Activated CD8-positive, alpha-beta T cell treated with anti-CD3 and anti-CD28 coated beads, Interleukin-2, amount 10 ng/mL, durations not matched to agents 7 days and 5 days (primary cell): ENCODE measurements at regions not wholly inside any gene's neighbourhood (a gene's known extent, or its start where the extent isn't known, plus 50 kb on each side); places are given as distances from the start of the nearest gene placed in this dataset.
"Not testable (repeated sequence)": the region's sequence is repeated elsewhere in the genome, so short reads cannot be mapped to it uniquely, and the experiment has no call there.

Experiments used
- ATAC-seq: fragments of 150-1000 bp; cut with Tn5 transposase; one replicate; pipeline ENCODE4 v1.10.0; 2021; ENCODE audit warnings: moderate library complexity
- CTCF ChIA-PET: fragments of 350-600 bp; sonication (Branson Sonifier 250); formaldehyde crosslinking; loops from one replicate; lab custom pipeline; 2021; ENCODE audit warnings: antibody characterized with exemption; lab: Charles Lee
- POLR2A ChIA-PET: fragments of 350-600 bp; sonication (Branson Sonifier 250); formaldehyde crosslinking; loops from one replicate; lab custom pipeline; 2021; ENCODE audit warnings: antibody characterized with exemption; lab: Charles Lee
- DNase-seq: peaks from one replicate; pipeline ENCODE4 v3.0.0-alpha.2; 2020
- H3K27ac Mint-ChIP-seq: one replicate; pipeline ENCODE4 v1.8.0; 2021; ENCODE audit warnings: mild to moderate bottlenecking, mixed read lengths
- H3K27me3 Mint-ChIP-seq: one replicate; pipeline ENCODE4 v1.8.0; 2021; ENCODE audit warnings: low read depth, mixed read lengths
- H3K36me3 Mint-ChIP-seq: one replicate; pipeline ENCODE4 v1.8.0; 2021; ENCODE audit warnings: low read depth, mixed read lengths
- H3K4me1 Mint-ChIP-seq: one replicate; pipeline ENCODE4 v1.8.0; 2021; ENCODE audit warnings: low read depth, mixed read lengths
- H3K4me3 Mint-ChIP-seq: one replicate; pipeline ENCODE4 v1.8.0; 2021; ENCODE audit warnings: mild to moderate bottlenecking, mixed read lengths
- H3K9me3 Mint-ChIP-seq: one replicate; pipeline ENCODE4 v1.8.0; 2022; ENCODE audit warnings: mixed read lengths; ENCODE audit not compliant: insufficient read depth

GRCh38 chr12:131192951-131193350 is 239.2 kb downstream of the ADGRD1 start:
- Mint-ChIP-seq H3K4me1 (no peaks in the 10 kb centered on the region), H3K4me3 (no peak overlapping the region), H3K36me3 (no peaks in the 10 kb centered on the region), H3K27ac (no peak overlapping the region), H3K27me3 (no peaks in the 10 kb centered on the region), H3K9me3 (no peaks in the 10 kb centered on the region)
- ChIA-PET CTCF (no interaction called here), POLR2A (no interaction called here)
- ATAC-seq = no peak
- no peak for DNase-seq

GRCh38 chr12:131194166-131194565 is 240.5 kb downstream of the ADGRD1 start:
- H3K4me3 Mint-ChIP-seq = no peak overlapping the region
- no peaks in the 10 kb centered on the region for H3K9me3 Mint-ChIP-seq
- ATAC-seq = no peak
- H3K27me3 Mint-ChIP-seq = no peaks in the 10 kb centered on the region
- no peak for DNase-seq
- H3K36me3 Mint-ChIP-seq = no peaks in the 10 kb centered on the region
- H3K27ac Mint-ChIP-seq = no peak overlapping the region
- ChIA-PET POLR2A (no interaction called here), CTCF (no interaction called here)
- H3K4me1 Mint-ChIP-seq = no peaks in the 10 kb centered on the region

- no peaks in the 10 kb centered on the region for H3K4me1 Mint-ChIP-seq
- POLR2A ChIA-PET = no interaction called here
- DNase-seq (no peak), ATAC-seq (no peak)
- no peaks in the 10 kb centered on the region for H3K9me3 Mint-ChIP-seq
- H3K27me3 Mint-ChIP-seq = no peaks in the 10 kb centered on the region
- H3K36me3 Mint-ChIP-seq = no peaks in the 10 kb centered on the region
- CTCF ChIA-PET = no interaction called here
- no peak overlapping the region for H3K4me3 Mint-ChIP-seq
- H3K27ac Mint-ChIP-seq = no peak overlapping the region
These were observed 242.1 kb downstream of the ADGRD1 start for GRCh38 chr12:131195796-131196195.

- ATAC-seq (no peak), DNase-seq (no peak)
- Mint-ChIP-seq H3K36me3 (no peaks in the 10 kb centered on the region), H3K27me3 (no peaks in the 10 kb centered on the region), H3K27ac (no peak overlapping the region), H3K9me3 (no peaks in the 10 kb centered on the region), H3K4me3 (no peak overlapping the region), H3K4me1 (no peaks in the 10 kb centered on the region)
- POLR2A ChIA-PET = no interaction called here
- CTCF ChIA-PET = no interaction called here
These were observed 242.5 kb downstream of the ADGRD1 start for GRCh38 chr12:131196220-131196619.

- Mint-ChIP-seq H3K9me3 (no peaks in the 10 kb centered on the region), H3K27ac (no peak overlapping the region), H3K36me3 (no peaks in the 10 kb centered on the region), H3K4me1 (no peaks in the 10 kb centered on the region), H3K27me3 (no peaks in the 10 kb centered on the region), H3K4me3 (no peak overlapping the region)
- ChIA-PET POLR2A (no interaction called here), CTCF (no interaction called here)
- DNase-seq = no peak
- no peak for ATAC-seq
These were observed 243.8 kb downstream of the ADGRD1 start for GRCh38 chr12:131197490-131197889.

- Mint-ChIP-seq H3K4me1 (no peaks in the 10 kb centered on the region), H3K27ac (no peak overlapping the region), H3K36me3 (no peaks in the 10 kb centered on the region), H3K27me3 (no peaks in the 10 kb centered on the region), H3K9me3 (no peaks in the 10 kb centered on the region), H3K4me3 (no peak overlapping the region)
- ATAC-seq = no peak
- ChIA-PET CTCF (no interaction called here), POLR2A (no interaction called here)
- DNase-seq = no peak
These were observed 245.5 kb downstream of the ADGRD1 start for GRCh38 chr12:131199221-131199620.

GRCh38 chr12:131201912-131202311 is 248.2 kb downstream of the ADGRD1 start:
- H3K36me3 Mint-ChIP-seq, H3K27ac Mint-ChIP-seq, H3K9me3 Mint-ChIP-seq, DNase-seq, POLR2A ChIA-PET, H3K4me1 Mint-ChIP-seq, ATAC-seq, CTCF ChIA-PET, H3K27me3 Mint-ChIP-seq, H3K4me3 Mint-ChIP-seq: not testable (repeated sequence)

- H3K4me3 Mint-ChIP-seq = no peak overlapping the region
- DNase-seq = no peak
- no peaks in the 10 kb centered on the region for H3K27me3 Mint-ChIP-seq
- CTCF ChIA-PET = no interaction called here
- no peaks in the 10 kb centered on the region for H3K9me3 Mint-ChIP-seq
- no peaks in the 10 kb centered on the region for H3K4me1 Mint-ChIP-seq
- H3K27ac Mint-ChIP-seq = no peak overlapping the region
- H3K36me3 Mint-ChIP-seq = no peaks in the 10 kb centered on the region
- ATAC-seq = no peak
- POLR2A ChIA-PET = no interaction called here
These were observed 249.1 kb downstream of the ADGRD1 start for GRCh38 chr12:131202592-131203378.

- no peaks in the 10 kb centered on the region for H3K36me3 Mint-ChIP-seq
- ChIA-PET CTCF (no interaction called here), POLR2A (no interaction called here)
- H3K4me1 Mint-ChIP-seq = no peaks in the 10 kb centered on the region
- no peaks in the 10 kb centered on the region for H3K9me3 Mint-ChIP-seq
- H3K27me3 Mint-ChIP-seq = no peaks in the 10 kb centered on the region
- DNase-seq = no peak
- H3K4me3 Mint-ChIP-seq = no peak overlapping the region
- H3K27ac Mint-ChIP-seq = no peak overlapping the region
- no peak for ATAC-seq
These were observed 250.1 kb downstream of the ADGRD1 start for GRCh38 chr12:131203666-131204415.

GRCh38 chr12:131204416-131205274 is 250.9 kb downstream of the ADGRD1 start:
- Mint-ChIP-seq H3K27me3 (no peaks in the 10 kb centered on the region), H3K4me1 (peaks cover under 1% of the 10 kb centered on the region), H3K27ac (no peak overlapping the region), H3K9me3 (no peaks in the 10 kb centered on the region), H3K36me3 (no peaks in the 10 kb centered on the region), H3K4me3 (no peak overlapping the region)
- ChIA-PET CTCF (no interaction called here), POLR2A (no interaction called here)
- DNase-seq (no peak), ATAC-seq (no peak)

GRCh38 chr12:131205275-131205933 is 251.7 kb downstream of the ADGRD1 start:
- H3K27me3 Mint-ChIP-seq, H3K4me3 Mint-ChIP-seq, H3K4me1 Mint-ChIP-seq, H3K27ac Mint-ChIP-seq, CTCF ChIA-PET, POLR2A ChIA-PET, ATAC-seq, H3K9me3 Mint-ChIP-seq, DNase-seq, H3K36me3 Mint-ChIP-seq: not testable (repeated sequence)
